ENCODE measurements at regions not wholly inside any gene's neighbourhood (a gene's known extent, or its start where the extent isn't known, plus 50 kb on each side); places are given as distances from the start of the nearest gene placed in this dataset.

DNA sequence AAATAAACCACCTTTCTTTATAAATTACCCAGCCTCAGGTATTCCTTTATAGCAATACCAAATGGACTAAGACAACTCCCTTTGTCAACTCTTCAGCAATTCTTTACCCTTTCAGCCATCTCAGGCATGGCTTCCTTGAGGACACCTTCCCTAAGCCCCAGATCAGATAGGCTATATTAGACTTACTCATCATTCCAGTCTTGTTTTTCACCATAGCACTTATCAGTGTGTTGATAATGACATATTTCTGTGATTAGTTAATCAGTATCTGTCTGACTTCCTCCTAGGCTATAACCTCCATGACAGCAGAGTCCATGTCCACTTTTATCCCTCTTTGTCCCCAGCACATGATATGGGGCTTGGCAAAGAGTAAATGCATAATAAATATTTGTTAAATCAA, 238.1 kb downstream of the ACTL7B start:
- no peak for DNase-seq (ENCODE audit: low read depth in 4 of 4, low spot score in 1 of 4)

DNA sequence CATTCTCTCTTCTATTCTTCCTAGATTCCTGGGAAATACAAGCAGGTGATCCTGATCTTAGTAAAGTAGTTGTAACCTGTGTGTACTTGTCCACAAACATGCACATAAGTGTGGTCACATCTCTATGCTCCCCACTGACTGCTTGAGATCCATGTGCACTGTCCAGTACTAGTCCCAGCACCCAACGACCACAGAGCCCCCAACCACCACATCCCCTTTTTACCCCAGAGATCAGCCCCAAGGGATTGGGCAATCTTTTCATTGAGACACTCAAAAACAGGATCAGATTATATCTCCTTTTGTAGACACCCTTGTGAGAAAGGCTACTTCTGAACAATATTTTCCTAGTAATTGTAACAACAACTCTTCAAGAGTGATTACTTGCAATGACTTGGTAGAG, 240.6 kb downstream of the ACTL7B start:
- no peak for DNase-seq (ENCODE audit: low read depth in 4 of 4, low spot score in 1 of 4)

DNA sequence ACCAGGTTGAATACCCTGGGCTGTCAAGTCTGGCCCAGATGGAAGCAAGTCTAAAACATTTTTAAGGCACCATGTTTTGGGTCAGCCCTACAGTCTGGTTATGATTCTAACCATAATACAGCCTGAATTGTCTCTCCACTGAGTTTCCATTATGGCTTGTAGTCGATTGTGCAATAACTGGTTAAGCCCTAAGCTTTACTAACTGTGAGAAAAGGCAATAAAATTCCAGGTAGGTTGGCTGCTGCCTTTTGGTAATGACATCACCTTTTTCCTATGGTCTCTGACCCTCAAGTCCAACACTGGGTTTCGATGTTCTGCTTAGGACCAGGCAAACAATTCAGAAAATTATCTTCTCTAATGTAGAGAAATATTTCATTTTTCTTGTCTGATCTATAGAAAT, 243.3 kb downstream of the ACTL7B start:
- DNase-seq (ENCODE audit: low read depth in 4 of 4, low spot score in 1 of 4), result no peak

DNA sequence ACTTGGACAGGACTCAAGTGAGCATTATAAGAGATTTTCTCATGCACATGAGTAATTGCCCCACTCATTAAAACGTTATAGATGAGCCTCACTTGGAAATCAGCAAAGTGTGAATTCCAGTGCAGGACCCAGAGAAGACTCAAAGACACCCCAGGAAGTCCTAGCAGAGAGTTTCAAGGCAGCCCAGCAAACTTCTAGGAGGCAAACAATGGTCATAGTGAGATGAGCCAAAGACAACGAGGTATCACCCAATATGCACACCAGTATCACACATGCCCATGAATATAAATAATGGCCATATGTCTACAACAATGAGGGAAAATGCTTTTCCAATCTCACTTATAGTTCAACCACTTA, 245.9 kb downstream of the ACTL7B start:
- DNase-seq (ENCODE audit: low read depth in 4 of 4, low spot score in 1 of 4), result no peak

DNA sequence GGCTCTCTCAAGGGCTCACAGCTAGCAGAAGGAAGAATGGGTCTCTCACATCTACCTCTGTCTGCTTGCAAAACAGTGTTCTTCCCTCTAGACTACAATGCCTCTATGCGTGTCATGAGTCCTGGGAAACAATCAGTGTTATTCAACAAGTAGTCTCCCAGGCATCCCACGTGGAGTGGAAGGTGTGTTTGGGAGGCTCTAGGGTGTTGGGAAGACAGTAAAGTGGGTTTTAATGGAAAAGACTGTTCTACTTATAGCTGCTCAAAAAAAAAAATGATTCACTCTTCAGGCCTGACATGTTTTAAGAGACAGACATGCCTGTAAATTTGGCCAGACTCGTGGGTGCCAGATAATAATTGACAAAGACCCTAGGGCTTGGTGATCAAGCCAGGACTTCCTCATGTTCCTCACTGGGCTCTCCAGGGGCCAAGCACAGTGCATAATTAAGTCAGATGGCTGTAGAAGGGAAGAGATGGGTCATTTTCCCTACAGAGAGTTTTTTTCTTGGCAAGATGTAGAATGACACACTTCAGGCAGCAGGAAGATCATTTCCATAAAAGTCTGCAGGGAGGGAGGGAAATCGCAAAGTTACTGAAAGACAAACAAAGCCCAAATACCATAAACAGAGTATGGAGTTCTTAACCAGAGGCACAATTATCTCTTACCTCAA, 246.4 kb downstream of the ACTL7B start:
- no peak for DNase-seq (ENCODE audit: low read depth in 4 of 4, low spot score in 1 of 4)

DNA sequence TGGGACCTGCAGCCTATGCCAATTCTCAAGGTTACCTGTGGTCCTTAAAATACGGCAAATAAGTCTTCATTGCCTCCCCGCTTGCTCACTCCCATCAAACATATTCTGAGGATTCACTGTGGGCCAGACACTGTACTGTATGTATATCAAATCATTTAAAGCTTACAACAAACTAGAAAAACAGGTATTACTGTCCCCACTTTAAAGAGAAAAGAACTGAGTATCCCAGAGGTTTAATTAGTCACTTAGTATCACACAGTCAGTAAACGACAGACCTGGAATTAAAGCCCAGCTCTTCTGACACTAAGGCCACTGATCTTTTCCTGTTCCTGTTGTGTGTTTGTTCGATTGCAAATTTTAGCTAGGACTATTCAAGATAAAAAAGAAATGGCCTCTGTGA, 248.2 kb downstream of the ACTL7B start:
- DNase-seq (ENCODE audit: low read depth in 4 of 4, low spot score in 1 of 4), result no peak

DNA sequence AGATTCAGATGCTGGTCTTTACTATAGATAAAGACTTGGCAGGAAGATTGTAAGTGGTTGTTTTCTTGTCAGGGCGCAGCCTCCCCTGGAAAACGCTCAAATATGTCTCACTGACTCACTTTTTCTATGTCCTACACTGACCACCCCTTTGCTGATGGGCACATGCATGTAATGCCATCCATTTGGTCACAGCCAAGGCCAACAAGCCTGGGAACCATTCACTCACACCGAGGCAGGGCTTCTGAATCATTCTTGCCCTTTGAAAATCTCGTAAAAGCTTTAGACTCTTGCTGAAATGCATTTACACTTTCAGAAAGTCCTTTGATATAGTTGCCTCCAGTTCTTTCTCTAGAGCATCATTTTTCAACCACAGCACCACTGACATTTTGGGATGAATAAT, 249.4 kb downstream of the ACTL7B start:
- no peak for DNase-seq (ENCODE audit: low read depth in 4 of 4, low spot score in 1 of 4)

DNA sequence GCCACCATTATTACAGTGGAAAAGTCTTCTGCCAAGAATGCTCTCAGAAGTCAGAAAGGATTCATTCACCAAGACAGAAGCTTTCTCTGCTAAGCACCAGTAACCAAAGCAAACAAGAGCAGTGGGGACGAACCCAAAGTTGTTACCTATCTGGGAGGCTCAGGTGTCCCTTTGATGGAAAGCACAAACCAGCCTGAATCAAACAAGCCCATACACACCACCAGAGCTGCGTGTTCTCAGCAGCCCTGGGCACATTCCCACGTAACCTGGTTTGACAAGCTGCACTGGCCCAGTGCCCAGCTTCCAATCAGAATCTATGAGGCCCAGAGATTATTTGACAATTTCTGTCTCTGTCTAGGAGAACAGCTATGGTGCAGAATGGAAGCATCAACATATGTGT, 252.6 kb downstream of the ACTL7B start:
- no peak for DNase-seq (ENCODE audit: low read depth in 4 of 4, low spot score in 1 of 4)

DNA sequence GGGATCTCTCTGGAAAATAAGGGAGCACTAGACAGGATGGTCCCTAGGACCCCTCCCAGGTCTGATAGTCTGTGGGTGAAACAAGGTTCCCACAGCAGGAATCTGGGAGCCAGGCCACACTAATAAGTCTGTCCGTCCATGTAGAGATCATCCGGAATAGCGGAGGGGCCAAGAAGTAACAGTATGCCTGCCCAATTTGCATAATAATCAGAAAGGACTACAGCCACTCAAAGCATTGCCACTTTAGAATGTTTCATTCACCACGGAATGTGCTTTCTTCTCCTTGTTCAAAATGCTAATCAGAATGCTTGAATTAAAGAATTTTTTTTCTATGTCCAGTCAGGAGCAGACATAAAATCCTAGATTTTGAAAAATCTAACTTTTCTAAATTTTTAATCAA, 254.9 kb downstream of the ACTL7B start:
- no peak for DNase-seq (ENCODE audit: low read depth in 4 of 4, low spot score in 1 of 4)

DNA sequence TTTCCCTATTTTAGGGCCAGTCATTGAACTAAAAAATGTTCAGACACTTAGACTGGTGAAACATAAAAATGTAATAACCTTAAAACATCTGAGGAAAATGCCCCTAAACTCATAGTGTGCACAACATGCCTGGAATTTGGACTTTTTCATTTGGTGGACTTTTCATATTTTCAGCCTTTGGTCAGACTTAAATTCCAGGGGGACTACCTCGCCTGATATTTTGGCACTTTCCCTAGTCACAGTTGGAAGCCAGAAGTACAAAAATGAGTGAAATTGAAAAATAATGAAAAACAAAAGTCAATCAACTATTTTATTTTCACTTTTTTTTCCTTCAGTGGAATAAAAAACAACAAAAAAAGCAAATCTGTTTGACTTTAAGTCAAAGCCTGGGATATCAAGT, 256.2 kb downstream of the ACTL7B start:
- no peak for DNase-seq (ENCODE audit: low read depth in 4 of 4, low spot score in 1 of 4)

DNA sequence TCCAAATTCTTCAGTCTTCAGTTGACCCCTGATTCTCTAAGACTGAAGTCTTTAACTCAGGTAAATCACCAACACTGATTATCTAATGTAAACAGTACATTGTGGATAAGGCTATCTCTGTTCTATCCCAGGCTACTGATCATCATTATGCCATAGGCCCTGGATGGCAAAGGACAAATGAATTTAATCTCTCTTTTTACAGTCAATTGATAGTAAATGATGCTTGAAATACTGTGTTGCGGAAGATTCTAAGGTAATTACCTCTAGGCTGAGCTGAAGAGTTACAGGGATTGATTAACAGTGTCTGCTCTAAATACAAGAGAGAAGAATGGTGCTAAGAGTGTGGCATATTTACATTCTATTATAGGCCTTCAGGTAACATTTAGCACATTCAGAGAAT, 264.7 kb downstream of the ACTL7B start:
- no peak for DNase-seq (ENCODE audit: low read depth in 4 of 4, low spot score in 1 of 4)

DNA sequence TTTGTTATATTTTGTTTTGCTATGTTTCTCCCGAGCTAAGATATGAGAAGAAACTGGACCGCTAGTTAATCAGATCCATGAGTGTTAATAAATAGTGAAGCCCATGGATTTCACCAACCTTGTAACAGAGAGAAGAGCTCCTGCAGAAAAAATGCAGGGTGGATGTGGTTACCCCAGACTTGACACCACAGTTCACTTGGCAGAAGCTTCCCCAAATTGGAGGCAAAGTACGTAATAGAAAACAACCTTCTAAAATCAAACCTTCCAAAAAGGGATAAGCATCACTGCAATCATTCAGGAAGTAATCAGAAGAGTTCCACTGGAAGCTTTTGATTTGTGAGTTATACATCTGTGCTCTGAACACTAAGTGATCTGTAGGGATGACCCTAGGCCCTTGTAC, 267.5 kb downstream of the ACTL7B start:
- DNase-seq (ENCODE audit: low read depth in 4 of 4, low spot score in 1 of 4), result no peak

DNA sequence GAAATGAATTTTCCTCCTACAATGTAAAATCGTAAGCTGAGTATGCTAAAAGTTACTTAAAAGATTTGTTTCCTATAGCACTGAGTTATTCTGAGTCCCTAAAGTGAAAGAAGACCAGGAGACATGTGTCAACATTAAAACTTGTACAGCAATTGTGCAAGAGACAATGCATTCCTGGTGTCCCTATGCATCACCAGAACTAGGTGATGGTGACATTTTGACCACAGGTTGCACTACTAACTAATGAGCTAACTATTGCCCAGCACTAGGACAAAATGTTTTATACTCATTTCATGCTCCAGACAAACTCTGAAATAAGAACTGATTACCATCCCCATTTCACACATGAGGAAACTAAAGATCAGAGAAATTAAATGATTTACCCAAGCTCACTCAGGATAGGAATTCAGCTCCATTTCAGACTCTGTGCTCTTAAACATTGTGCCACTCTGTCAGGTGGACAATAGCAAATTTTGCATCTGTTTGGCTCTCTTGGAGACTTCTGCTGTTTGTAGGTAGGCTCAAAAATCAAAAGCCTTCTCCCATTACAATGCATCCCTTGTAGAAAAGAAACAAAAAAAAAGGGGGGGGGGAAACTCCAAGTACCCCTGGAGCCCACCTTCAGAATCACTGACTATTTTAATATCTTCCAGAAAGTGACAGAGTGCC, 269.2 kb downstream of the ACTL7B start:
- DNase-seq (ENCODE audit: low read depth in 4 of 4, low spot score in 1 of 4), result no peak

DNA sequence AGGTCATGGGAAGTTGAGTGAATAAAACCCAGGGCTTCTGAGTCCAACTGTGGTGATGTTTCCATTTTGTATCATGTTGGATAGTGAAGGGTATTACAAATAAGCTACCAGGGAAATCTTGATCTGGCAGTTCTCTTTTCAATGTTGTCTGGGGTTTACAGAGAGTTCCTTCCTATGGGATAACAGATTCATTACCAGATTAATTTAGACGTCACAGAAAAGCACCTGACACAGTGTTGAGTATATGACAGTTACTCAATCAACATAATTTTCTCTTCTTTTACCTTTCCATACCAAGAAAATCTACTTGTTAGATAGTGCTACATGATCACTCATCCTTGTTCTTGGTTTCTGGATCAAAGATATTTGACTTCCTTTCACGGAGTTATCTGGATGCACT, 270.9 kb downstream of the ACTL7B start:
- no peak for DNase-seq (ENCODE audit: low read depth in 4 of 4, low spot score in 1 of 4)

DNA sequence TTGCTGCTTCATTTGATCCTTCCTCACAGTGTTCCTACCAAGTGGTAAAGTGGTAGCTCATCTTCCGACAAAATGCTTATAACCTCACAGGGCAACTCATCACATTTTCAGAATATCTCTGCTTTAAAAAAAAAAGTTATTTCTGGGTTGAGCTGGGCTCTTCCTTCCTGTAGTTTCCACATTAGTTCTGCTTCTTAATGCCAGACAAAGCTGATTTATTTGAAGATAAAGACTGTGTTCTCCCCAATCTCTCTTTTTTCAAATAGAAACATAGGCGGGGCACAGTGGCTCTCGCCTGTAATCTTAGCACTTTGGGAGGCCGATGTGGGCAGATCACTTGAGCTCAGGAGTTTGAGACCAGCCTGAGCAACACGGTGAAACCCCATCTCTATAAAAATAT, 273.1 kb downstream of the ACTL7B start:
- no peak for DNase-seq (ENCODE audit: low read depth in 4 of 4, low spot score in 1 of 4)

DNA sequence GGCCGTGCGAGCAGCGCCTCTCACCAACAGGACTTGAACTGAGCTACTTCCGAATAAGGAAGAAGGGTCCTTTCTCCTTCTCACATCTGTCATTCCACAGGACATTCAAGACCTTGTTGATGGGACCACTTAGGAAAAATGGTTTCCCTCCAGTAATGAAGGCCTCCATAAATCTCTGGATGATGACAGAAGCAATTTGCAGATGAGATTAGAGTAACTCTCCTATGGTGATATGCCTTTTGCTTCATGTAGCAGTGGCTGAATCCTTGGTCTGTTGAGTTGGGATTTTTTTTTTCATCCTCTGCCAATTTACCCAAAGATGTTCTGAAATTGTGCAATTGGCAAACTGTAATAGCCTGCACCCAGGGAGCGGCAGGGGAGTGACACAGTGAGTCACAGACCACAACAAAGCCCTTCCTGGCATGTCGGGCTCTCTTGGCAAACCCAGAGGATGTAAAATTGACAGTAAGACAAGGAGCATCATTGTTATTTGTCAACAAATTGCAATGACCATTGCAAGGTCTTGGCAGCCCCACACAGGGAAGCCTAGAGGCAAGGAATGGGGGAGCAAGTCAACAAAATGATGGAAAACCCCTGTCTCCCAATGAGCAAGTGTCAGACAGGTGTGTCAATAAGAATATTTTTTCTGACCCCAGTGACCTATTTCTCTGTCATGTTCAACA, 275.9 kb downstream of the ACTL7B start:
- no peak for DNase-seq (ENCODE audit: low read depth in 4 of 4, low spot score in 1 of 4)

DNA sequence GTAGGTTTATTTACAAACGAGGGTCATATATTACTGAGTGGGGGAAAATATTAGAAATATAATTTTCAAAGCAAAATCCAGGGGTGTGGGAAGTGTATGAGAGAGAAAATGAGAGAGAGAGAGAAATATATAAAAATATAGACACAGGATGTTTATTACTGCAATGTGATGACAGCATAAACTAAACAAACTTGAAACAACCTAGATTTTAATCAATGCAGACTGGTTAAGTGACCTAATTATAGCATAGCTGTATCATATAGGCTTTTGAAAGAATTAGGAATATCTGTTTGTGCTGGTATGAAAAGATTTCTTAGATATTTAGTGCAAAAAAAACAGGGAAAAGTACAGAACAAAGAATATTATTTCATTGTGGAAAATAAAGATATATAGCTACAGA, 280.5 kb downstream of the ACTL7B start:
- no peak for DNase-seq (ENCODE audit: low read depth in 4 of 4, low spot score in 1 of 4)

DNA sequence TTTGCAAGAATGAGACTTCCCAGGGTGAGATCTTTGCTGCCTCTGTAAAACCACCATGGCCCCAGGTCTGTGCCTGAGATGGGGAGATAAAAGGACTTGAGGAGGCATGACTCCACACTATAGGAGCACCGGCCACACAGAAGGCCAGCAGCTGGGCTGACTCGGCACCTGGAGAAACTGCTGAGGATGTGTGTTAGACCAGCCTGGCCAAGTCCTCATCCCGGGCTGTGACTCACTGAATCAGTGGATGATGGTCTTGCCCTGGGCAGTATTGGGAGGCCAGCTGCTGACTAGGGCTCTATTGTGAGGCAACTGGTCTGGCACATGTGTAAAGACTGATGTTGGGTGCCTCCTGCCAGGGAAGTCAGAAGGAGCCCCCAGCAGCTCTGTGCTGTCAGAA, 286.2 kb downstream of the ACTL7B start:
- DNase-seq (ENCODE audit: low read depth in 4 of 4, low spot score in 1 of 4), result no peak

DNA sequence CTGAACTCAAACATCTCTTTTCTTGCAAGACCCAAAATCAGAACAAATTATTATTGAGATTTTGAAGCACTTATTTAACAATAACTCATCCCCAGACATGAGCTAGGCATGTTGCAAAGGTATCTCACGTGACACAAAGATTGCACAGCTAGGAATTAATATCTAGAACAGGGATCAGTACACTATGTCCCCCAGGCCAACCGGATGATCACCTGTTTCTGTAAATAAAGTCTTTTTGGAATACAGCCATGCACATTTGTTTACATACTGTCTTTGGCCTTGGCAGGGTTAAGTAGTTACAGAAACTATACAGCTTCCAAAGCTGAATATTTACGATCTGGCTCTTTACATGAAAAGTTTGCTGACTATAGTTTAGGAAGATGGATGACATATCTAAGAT, 287.7 kb downstream of the ACTL7B start:
- no peak for DNase-seq (ENCODE audit: low read depth in 4 of 4, low spot score in 1 of 4)

DNA sequence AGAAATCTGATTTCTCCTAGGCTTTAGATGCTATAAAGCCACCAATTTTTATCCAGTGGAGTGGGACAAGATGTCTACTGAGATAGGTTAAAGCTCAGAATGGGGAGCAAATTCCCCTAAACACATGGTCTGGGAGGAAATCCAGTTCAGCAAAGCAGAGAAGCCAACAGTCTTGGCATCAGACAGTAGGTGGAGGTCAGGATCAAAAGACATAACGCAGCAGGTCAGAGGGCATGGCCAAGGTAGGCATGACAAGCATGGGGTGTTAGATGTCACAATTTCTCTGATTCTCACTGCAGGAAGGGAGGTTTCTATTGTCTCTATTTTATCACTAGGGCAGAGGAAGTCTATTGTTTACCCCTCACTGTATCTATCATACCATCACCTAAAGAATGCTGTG, 288.2 kb downstream of the ACTL7B start:
- DNase-seq (ENCODE audit: low read depth in 4 of 4, low spot score in 1 of 4), result no peak

DNA sequence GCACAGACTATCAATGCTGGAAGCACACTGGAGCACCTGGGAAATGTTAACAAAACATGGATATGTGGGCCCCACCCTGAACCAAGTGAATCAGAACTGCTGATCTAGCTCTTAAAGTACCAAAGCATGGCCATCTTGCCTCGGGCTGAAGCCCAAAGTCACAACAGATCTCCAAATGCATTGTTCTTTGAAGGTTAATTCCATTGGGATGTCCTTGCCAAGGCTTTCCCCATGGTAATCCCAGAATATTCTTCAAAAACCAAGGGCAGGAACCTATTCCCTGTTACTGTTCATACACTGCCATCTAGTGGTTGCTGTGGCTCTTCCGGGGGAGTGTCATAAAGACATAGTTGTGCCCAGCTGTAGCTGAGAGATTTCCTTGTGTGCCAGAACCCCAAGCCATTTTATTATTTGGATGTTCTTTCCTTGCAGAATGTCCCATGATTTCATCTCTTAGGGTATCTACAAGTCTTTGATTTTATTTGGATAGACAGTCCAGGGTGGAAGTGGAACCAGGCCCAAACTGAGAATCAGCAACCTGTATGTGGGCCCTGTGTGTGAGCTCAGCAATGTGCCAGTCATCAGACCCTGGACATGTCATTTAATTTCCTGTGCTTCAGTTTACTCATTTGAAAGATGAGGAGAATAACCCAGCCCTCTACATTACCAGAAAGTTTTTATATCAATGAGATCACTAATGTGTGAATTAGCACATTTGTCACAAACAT, 290.0 kb downstream of the ACTL7B start:
- DNase-seq (ENCODE audit: low read depth in 4 of 4, low spot score in 1 of 4), result no peak

DNA sequence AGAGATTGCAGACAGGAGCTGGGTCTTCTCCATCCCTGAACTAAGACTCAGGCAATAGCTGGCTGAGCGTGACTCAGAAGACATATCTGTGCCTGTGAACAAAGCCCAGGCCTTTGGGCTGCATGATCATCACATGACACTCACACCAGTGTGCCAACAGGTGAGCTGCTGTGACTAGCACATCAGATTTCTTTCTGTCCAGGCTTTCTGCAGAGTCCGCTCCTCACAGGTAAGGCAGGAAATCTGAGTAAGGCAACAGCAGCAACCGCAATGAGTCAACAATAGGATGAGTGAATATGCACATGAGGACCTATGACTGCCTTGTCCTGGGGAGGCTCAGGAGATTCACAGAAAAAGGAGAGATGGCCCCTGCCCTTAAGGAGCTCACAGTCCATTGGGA, 293.6 kb downstream of the ACTL7B start:
- no peak for DNase-seq (ENCODE audit: low read depth in 4 of 4, low spot score in 1 of 4)

All from stimulated activated CD4-positive, alpha-beta T cell treated with anti-CD3 and anti-CD28 coated beads, Interleukin-1b, Interleukin-23, amount 100 ng/mL, for 24 hours (primary cell).